ENCODE measurements at regions not wholly inside any gene's neighbourhood (a gene's known extent, or its start where the extent isn't known, plus 50 kb on each side); places are given as distances from the start of the nearest gene placed in this dataset.
"Not testable (repeated sequence)": the region's sequence is repeated elsewhere in the genome, so short reads cannot be mapped to it uniquely, and the experiment has no call there.

DNA sequence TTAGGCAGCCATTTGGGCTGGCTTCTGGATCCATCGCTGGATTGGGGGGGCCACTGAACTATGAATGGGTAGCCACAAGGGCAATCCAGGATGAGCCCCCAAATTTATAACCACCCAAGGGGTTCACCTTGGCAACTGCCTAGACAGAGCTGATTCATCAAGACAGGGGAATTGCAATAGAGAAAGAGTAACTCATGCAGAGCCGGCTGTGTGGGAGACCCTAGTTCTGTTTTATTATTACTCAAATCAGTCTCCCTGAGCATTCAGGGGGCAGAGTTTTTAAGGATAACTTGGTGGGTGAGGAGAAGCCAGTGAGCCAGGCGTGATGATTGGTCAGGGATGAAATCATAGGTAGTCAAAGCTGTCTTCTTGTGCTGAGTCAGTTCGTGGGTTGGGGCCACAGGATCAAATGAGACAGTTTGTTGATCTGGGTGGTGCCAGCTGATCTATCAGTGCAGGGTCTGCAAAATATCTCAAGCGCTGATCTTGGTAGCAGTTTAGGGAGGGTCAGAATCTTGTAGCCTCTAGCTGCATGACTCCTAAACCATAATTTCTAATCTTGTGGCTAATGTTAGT is 57.9 kb downstream of the DNAJB9 start:
- intact Hi-C loops (cut with DNase I) = no loop called here
- no peak for DNase-seq

DNA sequence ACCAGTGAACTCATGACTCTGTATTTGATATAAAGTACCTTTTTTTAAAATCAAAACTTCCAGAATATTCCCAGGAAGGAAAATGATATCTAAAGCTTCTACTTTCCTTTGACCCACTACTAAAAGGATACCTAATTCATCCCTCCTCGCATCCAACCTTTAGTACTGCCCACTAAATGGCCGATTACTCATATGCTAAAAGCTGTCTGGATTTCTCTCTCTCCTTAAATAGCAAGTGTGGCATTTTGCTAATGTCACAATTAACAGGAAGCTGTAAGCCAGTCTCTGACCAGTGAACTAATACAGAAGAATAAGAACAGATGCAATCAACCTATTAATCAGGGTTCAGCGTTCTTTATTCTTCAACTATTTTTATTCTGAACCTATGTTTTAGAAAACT is 59.0 kb downstream of the DNAJB9 start:
- intact Hi-C loops (cut with DNase I) = no loop called here

DNA sequence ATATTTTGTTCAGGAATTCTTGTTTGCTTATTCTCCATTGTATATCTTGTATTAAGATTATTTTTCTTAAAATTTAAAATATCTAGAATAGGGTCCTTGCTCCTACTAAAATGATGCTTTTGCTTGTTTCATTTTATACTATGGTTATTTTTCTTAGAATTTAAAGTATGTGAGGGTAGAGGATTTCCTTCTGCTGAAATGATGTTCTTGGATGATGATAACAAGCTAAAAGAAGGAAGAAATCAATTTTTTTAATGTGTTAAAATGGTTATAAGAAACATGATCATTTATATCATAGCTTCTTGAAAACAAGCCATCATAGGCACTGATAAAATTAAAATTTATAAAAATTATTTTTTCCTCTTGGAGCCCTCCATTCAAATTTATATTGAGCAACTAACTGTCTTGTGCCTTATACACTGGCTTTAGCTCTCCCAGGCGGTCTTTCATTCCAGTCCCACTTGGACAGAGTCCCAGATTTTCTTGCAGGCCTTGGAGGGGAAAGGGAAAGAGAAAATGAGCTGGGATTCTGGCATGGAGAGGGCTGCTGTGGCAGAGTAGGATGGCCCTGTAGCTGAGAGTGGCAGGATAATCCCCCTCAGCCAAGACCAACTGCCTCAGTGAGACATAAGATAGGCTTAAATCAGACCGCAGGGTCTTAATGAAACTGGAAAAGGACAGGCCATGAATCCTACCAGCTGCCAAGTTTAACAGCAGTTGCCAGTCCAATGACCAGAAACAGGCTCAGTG is 60.2 kb downstream of the DNAJB9 start:
- peak in 27 of 42 donors; percentile 1 to 65 (median 28) for DNase-seq
- intact Hi-C loops (cut with DNase I) = no loop called here

More for the DNA sequence above, 59.0 kb downstream of the DNAJB9 start:
- no peak for DNase-seq

DNA sequence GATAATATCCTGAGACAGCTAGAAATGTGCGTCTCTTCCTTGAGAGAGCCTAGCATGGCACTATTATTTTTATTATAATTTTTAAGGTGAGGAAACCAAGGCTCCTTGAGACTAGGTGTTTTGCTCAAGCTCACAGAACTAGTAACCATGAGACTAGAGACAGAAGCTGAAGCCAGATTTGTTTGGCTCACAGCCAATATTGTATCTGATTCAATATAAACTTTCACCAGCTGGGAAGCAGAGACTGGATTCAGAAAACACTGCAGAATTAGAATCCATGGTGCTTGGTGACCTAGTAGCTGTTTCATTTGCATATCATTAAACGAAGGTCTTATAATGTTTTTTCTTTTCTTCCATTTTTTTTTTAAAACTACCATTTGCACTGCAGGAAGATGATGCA is 64.4 kb downstream of the DNAJB9 start:
- DNase-seq = no peak

DNA sequence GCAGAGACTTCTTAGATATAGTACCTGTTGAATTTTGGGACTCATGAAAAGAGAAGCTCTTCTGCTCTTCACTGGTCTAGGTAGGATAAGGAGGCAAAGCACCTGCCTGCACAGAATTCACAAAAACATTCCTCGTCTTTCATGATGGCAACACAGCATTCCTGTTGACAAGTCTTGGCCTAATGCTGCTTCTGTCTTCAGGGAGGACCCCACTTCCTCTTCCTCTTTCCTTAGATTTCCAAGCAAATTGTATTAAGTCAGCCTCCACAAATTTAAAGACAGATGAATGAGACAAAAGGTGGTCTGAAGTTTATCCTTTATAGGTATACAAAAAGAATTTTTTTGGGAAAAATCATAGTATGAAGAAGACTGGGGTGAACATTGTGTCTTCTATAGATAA is 64.9 kb downstream of the DNAJB9 start:
- DNase-seq = no peak
- intact Hi-C loops (cut with DNase I) = no loop called here

More for the DNA sequence above, 64.4 kb downstream of the DNAJB9 start:
- intact Hi-C loops (cut with DNase I) = no loop called here

DNA sequence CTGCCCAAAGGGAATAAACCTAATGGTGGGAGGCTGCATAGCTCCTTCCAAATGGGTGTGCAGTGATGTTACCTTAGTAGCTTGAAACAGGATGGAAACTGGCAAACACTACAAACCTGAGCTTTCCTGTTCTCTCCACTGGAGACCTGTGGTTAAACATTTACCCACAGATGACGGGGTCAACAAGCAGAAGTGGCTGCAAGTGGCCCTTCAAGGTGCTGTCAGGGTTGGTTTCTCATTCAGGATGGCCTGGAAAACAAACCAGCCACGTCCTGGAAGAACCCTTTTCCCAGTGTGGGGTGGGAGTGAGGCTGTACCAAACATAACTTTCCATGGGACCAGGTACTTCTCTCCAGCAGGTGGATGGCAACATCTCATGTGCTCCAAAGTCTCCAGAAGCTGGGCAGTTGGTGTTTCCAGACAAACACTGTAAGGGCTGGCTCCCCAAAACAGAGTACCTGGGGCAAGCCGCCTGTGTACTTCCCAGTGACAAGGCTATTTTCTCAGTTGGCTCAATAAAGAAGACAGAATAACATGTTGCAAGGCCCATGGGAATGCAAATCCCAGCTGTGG is 67.5 kb downstream of the DNAJB9 start:
- intact Hi-C loops (cut with DNase I) = no loop called here

DNA sequence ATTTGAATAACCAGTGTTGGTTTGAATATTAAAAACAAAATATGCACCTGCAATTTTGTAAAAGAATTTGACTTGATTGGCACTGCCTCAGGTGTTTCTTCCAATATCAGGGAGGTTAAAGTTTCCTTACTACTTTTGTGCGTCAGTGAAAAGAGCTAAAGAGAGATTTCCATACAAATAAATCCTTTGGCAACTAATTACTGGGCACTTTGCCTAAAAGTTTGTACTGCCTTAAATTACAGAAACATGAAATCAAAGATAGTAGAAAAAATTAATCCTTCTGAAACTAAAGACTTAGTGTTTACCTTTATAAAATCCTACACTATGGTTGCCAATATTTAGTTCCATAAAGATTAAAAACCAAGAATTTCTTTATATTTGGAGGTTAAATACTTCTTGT is 72.5 kb downstream of the DNAJB9 start:
- intact Hi-C loops (cut with DNase I) = no loop called here
- DNase-seq = no peak

More for the DNA sequence above, 67.5 kb downstream of the DNAJB9 start:
- no peak for DNase-seq

DNA sequence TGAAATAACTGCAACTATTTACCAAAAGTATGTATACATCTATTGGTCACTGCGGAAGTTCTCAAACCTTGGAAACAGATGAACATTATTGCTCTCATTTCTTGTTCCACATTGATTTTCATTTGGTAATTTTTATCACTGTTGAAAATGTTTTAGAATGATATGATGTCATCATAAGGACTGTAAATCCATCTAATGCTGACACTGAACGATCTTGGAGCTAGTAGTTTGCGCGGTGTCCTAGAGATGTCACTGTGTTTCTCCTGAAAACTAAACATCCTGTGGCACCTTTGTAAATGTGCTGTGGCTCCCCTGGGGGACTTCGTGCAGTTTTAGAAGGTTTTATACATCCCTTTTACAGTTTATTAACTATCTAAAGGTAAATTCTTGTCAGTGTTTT is 73.5 kb downstream of the DNAJB9 start:
- no peak for DNase-seq
- intact Hi-C loops (cut with DNase I) = no loop called here

DNA sequence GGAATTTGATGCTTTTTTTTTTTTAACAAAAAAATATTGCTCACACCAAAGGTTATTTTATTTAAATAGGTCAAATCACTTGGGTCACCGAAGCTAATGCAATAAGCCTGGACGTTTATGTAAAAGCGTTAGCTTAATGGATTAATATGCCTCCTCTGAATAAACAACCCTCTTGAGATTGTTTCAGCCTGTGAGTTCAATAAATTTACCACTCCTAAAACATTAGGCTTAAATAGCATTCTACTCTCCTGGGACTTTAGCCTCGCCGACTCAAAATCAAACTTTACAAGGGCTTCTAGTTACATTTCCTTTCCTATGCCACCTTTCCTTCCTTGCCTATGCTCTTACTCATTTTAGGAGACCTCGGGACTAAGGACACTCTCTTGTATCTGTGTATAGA is 79.3 kb downstream of the DNAJB9 start:
- intact Hi-C loops (cut with DNase I) = no loop called here
- DNase-seq = no peak

DNA sequence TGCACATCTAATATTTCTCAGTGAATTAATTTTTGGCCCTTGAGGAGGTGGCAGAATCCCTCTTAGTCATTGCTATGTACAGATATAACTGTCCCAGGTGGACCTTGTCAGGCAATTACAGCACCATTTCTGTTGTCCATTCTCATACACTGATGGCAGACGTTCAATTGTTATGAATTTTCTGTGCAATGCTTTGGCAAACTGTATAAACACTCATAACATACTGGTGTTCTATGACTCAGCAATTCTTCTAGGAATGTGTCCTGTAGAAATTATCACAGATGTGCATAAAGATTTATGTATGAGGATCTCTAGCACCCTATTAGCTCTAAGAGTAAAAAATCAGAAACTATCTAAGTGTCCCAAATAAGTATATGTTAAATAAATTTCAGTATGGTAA is 80.8 kb downstream of the DNAJB9 start:
- DNase-seq = no peak
- intact Hi-C loops (cut with DNase I) = no loop called here

DNA sequence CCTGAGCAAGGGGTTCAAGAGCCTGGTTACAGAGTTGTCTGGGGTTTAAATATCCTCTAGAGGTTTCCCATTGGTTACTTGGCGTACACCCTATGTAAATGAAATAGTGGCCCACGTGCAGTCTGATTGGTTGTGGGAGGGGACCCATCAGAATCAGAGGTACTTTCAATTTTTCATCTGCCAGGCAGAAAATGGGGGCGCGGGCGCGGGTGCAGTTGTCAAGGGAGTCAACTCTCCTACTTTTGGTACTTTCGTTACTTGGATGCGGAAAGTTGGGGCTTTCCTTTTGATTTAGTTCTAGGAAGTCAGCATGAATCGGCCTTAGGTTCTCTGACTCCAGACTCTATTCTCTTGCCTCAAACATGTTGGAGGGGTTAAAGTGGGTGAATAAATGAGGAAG is 83.2 kb downstream of the DNAJB9 start:
- intact Hi-C loops (cut with DNase I) = no loop called here
- no peak for DNase-seq

DNA sequence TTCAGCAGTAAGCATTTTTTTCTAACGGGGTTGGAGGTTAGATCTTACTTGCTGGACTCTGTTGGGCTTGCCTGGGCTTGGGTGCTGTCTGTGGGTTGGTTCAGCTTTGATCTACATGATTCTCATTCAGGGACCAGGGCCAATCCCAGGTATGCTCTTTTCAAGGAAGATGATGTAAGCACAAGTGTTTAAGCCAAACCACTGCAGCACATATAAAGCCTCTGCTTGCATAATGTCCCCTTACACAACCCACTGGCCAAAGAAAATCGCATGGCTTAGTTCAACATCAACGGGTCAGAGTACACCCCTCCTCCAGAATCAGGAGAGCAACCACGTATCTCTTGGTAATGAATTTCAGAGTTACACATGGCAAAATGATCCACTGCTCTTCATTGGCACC is 83.9 kb downstream of the DNAJB9 start:
- DNase-seq = no peak
- intact Hi-C loops (cut with DNase I) = no loop called here

DNA sequence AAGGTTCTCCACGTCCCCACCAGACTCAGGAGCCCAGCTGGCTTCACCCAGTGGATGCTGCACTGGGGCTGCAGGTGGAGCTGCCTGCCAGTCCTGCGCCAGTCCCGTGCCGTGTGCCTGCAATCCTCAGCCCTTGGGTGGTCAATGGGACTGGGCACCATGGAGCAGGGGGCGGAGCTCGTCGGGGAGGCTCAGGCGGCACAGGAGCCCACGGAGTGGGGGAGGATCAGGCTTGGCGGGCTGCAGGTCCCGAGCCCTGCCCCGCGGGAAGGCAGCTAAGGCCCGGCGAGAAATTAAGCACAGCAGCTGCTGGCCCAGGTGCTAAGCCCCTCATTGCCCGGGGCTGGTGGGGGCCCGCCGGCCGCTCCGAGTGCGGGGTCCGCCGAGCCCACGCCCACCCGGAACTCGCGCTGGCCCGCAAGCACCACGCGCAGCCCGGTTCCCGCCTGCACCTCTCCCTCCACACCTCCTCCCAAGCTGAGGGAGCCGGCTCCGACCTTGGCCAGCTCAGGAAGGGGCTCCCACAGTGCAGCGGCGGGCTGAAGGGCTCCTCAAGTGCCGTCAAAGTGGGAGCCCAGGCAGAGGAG is 87.6 kb downstream of the DNAJB9 start:
- intact Hi-C loops (cut with DNase I); DNase-seq: not testable (repeated sequence)

DNA sequence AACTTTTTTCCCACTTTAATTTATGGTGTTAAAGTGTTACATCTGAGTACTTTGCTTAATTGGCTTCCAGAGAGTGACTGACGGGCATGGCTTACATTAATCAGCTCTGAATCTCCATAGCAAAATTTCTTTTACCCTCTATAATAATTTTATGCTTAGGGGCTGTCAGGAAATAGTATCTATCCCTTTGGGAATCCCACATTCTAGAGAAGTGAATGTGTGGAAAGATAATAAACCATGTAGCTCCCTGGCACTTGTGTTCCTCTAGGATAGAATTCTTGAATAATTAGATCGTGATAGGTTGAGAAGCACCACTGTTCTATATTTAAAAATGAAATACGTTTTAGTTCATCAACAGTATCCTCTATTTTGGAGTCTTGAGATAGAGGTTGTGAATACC is 89.6 kb downstream of the DNAJB9 start:
- intact Hi-C loops (cut with DNase I) = no loop called here
- DNase-seq = no peak

DNA sequence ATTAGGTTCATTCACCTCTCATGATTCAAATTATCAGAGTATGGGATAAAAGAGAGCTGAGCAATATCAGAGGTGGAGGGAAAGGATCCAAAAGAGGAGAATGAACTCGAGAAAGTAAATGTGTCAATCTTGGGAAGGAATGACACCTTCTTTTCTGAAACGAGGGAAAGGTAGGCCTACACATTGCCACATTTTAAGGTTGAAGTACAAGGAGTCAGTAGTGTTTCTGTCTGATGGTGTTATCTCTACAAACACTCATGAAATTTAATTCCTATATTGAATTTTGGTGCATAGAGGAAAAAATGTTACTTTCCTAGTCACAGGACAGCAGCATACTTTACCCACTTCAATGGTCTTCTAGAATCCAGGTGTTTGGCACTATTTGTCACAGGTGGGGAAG is 90.2 kb downstream of the DNAJB9 start:
- DNase-seq = no peak
- intact Hi-C loops (cut with DNase I) = no loop called here

DNA sequence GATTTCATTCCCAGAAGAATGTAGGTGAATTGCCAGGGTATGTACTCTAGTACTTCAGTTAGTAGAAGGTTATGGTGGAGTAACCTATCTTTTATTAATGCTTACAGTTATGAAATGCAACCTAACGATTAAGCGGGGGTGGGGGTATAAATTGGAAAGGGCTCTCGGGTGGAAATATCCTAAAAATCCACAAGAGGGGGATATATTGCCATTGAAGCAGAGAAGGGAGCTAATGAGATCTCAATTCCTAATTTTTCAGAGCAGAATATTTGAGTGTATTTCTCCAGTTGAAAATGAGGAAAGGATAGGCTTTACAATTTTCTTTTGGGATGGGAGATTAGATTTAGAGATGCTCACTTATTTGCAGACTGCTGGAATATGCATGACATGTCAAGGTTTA is 90.8 kb downstream of the DNAJB9 start:
- DNase-seq = peak in 1 of 42 donors; percentile 6
- intact Hi-C loops (cut with DNase I) = no loop called here

DNA sequence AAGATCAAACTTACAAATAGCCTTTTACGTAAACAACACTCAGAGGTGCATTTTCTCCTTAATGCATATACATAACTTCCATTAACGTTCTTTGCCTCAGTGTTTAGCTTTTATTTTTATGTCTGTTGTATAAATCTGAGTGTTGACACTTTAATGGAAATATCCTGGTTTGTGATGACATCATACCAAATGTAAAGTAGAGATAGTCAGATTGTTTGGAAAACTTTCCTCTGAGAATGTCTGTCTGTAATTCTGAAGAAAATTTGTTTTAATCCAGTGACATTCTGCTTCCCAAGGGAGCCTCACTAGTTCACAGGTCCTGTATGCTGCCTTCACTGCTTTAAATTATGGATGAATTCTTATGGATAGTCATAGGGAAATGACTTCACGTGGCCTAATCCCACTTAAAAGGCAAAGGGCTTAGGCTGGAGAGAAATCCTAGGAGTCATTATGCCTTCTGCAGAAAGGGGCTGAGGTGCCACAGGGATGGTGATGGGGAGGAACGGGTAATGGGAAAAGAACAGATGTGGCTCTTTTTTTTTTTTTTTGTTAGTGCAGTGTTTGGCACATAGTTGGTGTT is 93.2 kb downstream of the DNAJB9 start:
- intact Hi-C loops (cut with DNase I) = no loop called here
- no peak for DNase-seq

DNA sequence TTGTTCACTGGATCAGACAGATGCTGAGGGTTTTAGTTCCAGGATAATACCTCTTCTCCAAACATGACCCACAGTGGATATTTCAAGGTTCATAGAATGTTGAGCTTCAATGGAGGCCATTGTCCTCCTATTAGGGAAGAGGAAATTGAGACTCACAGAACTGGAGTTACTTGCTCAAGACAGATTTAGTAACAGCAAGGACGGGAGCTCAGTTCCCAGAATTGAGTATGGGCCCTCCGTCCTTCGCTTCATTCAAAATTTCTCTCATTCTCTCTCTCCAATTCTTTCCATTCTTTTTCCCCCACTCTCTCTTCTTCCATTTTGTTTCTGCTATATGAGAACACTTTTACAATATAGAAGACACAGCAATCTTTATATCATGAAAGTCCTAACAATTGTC is 94.0 kb downstream of the DNAJB9 start:
- no peak for DNase-seq
- intact Hi-C loops (cut with DNase I) = no loop called here

DNA sequence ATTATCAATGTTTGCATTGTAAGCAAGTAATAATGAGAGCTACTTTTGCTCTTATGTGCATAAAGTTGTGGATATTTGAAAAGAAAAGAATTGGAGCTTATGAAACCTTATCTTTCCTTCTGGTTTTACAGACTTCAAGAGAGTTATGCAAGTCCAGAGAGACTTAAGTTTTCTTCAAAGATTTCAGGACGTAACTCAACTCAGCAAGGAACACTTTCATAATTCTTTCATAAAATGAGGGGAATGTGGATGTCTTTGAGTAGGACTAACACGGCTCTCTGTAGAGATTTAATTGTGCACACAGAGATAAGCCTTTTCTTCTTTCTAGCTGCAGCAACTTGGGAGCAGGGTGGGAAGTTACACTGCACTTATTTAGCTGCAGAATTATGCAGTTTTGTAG is 97.5 kb downstream of the DNAJB9 start:
- no peak for DNase-seq
- intact Hi-C loops (cut with DNase I) = no loop called here

DNA sequence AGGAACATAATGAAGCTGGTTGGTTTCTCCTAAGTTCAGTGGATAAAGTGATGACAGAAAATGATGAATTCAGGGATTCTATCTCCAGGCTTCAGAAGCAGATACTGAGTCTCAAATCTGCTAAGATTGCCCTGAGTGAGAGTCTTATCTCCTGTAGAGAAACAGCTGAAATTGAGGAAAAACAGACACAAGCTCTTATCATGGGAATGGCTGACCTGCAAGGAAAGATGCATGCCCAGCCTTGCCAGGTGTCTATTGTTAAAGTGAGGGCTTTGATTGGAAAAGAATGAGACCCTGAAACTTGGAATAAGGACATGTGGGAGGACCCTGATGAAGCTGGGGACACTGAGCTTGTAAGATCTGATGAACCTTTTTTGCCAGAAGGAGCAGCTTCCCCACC is 100.3 kb downstream of the DNAJB9 start:
- DNase-seq = no peak
- intact Hi-C loops (cut with DNase I) = no loop called here
